ENCODE measurements at regions not wholly inside any gene's neighbourhood (a gene's known extent, or its start where the extent isn't known, plus 50 kb on each side); places are given as distances from the start of the nearest gene placed in this dataset.

DNA sequence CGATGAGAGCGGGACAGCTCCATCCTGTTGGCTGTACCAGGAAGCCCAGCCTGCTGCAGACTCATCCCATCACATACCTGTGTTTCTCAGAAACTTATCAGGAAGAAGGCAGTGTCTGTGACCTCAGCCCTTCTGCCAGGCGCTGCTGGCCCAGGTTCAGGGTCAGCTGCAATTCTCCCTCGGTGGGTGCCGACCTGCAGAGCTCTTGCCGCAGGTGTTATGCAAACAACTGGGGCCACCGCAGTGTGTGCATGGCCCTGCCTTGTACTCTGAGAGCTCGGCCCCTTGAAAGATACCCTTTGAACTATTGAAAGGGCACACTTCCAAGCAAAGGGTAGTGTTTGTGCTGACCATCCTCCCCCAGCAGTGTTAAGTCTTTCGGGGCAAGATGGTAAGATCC is 322.2 kb upstream of the DIO3 start (continued):
- TF ChIP-seq, protein P1, sequence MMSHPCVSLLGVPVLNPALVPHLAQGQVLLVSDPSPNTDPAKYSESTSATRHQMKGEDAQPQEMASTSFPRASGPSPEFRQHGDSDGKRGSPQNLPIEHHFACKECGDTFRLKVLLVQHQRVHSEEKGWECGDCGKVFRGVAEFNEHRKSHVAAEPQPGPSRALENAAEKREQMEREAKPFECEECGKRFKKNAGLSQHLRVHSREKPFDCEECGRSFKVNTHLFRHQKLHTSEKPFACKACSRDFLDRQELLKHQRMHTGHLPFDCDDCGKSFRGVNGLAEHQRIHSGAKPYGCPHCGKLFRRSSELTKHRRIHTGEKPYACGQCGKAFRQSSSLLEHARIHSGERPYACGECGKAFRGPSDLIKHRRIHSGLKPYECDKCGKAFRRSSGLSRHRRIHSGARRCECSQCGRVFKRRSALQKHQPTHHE (CRISPR knock-in tag; IDR thresholded peaks at IDR 0.05; ENCODE audit: borderline replicate concordance): no peak
- TF ChIP-seq RFX1 (IDR thresholded peaks at IDR 0.05): no peak
- TF ChIP-seq, protein P2, sequence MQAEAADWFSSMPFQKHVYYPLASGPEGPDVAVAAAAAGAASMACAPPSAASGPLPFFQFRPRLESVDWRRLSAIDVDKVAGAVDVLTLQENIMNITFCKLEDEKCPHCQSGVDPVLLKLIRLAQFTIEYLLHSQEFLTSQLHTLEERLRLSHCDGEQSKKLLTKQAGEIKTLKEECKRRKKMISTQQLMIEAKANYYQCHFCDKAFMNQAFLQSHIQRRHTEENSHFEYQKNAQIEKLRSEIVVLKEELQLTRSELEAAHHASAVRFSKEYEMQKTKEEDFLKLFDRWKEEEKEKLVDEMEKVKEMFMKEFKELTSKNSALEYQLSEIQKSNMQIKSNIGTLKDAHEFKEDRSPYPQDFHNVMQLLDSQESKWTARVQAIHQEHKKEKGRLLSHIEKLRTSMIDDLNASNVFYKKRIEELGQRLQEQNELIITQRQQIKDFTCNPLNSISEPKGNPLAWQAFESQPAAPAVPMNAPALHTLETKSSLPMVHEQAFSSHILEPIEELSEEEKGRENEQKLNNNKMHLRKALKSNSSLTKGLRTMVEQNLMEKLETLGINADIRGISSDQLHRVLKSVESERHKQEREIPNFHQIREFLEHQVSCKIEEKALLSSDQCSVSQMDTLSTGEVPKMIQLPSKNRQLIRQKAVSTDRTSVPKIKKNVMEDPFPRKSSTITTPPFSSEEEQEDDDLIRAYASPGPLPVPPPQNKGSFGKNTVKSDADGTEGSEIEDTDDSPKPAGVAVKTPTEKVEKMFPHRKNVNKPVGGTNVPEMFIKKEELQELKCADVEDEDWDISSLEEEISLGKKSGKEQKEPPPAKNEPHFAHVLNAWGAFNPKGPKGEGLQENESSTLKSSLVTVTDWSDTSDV (CRISPR knock-in tag; IDR thresholded peaks at IDR 0.05): no peak
- TF ChIP-seq NR2F1 (CRISPR knock-in tag; IDR thresholded peaks at IDR 0.05): peak; percentile 53 to 89; a peak in 3 of 4 replicates
- TF ChIP-seq ESRRA (CRISPR knock-in tag; IDR thresholded peaks at IDR 0.05; ENCODE audit: low read depth): peak; percentile 64; the same call in 1 of the 2 replicates
- TF ChIP-seq RELA (CRISPR knock-in tag; IDR thresholded peaks at IDR 0.05): no peak
- TF ChIP-seq BRCA1 (CRISPR knock-in tag; IDR thresholded peaks at IDR 0.05): no peak
- peak; percentile 91 for TF ChIP-seq HDAC1 (CRISPR knock-in tag; IDR thresholded peaks at IDR 0.05)
- no peak for TF ChIP-seq ZKSCAN5 (CRISPR knock-in tag; IDR thresholded peaks at IDR 0.05)
- TF ChIP-seq, protein P3, sequence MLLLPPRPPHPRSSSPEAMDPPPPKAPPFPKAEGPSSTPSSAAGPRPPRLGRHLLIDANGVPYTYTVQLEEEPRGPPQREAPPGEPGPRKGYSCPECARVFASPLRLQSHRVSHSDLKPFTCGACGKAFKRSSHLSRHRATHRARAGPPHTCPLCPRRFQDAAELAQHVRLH (CRISPR knock-in tag; IDR thresholded peaks at IDR 0.05; ENCODE audit: borderline replicate concordance, low read depth): no peak; the same call in 1 of the 2 replicates
- 0 out of 2 replicates have a peak, but pooled peaks have one; percentile 36 for TF ChIP-seq MXD4 (CRISPR knock-in tag; IDR thresholded peaks at IDR 0.05)
- TF ChIP-seq, protein P4, sequence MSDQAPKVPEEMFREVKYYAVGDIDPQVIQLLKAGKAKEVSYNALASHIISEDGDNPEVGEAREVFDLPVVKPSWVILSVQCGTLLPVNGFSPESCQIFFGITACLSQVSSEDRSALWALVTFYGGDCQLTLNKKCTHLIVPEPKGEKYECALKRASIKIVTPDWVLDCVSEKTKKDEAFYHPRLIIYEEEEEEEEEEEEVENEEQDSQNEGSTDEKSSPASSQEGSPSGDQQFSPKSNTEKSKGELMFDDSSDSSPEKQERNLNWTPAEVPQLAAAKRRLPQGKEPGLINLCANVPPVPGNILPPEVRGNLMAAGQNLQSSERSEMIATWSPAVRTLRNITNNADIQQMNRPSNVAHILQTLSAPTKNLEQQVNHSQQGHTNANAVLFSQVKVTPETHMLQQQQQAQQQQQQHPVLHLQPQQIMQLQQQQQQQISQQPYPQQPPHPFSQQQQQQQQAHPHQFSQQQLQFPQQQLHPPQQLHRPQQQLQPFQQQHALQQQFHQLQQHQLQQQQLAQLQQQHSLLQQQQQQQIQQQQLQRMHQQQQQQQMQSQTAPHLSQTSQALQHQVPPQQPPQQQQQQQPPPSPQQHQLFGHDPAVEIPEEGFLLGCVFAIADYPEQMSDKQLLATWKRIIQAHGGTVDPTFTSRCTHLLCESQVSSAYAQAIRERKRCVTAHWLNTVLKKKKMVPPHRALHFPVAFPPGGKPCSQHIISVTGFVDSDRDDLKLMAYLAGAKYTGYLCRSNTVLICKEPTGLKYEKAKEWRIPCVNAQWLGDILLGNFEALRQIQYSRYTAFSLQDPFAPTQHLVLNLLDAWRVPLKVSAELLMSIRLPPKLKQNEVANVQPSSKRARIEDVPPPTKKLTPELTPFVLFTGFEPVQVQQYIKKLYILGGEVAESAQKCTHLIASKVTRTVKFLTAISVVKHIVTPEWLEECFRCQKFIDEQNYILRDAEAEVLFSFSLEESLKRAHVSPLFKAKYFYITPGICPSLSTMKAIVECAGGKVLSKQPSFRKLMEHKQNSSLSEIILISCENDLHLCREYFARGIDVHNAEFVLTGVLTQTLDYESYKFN (CRISPR knock-in tag; conservative IDR thresholded peaks at IDR 0.05): peak; percentile 88
- TF ChIP-seq ZNF263 (CRISPR knock-in tag; IDR thresholded peaks at IDR 0.05): no peak
- peak; percentile 94 for TF ChIP-seq RXRA (CRISPR knock-in tag; IDR thresholded peaks at IDR 0.05)
- no peak for TF ChIP-seq MAFG (CRISPR knock-in tag; IDR thresholded peaks at IDR 0.05)
- no peak for TF ChIP-seq MEF2D (CRISPR knock-in tag; IDR thresholded peaks at IDR 0.05)
- peak; percentile 86 for TF ChIP-seq NCOA2 (CRISPR knock-in tag; IDR thresholded peaks at IDR 0.05)
- TF ChIP-seq GTF2F1 (IDR thresholded peaks at IDR 0.05; ENCODE audit: low read length): no peak
- TF ChIP-seq, protein P5, sequence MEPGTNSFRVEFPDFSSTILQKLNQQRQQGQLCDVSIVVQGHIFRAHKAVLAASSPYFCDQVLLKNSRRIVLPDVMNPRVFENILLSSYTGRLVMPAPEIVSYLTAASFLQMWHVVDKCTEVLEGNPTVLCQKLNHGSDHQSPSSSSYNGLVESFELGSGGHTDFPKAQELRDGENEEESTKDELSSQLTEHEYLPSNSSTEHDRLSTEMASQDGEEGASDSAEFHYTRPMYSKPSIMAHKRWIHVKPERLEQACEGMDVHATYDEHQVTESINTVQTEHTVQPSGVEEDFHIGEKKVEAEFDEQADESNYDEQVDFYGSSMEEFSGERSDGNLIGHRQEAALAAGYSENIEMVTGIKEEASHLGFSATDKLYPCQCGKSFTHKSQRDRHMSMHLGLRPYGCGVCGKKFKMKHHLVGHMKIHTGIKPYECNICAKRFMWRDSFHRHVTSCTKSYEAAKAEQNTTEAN (CRISPR knock-in tag; conservative IDR thresholded peaks at IDR 0.05): 0 out of 2 replicates have a peak, but pooled peaks have one; percentile 56
- TF ChIP-seq, protein P6, sequence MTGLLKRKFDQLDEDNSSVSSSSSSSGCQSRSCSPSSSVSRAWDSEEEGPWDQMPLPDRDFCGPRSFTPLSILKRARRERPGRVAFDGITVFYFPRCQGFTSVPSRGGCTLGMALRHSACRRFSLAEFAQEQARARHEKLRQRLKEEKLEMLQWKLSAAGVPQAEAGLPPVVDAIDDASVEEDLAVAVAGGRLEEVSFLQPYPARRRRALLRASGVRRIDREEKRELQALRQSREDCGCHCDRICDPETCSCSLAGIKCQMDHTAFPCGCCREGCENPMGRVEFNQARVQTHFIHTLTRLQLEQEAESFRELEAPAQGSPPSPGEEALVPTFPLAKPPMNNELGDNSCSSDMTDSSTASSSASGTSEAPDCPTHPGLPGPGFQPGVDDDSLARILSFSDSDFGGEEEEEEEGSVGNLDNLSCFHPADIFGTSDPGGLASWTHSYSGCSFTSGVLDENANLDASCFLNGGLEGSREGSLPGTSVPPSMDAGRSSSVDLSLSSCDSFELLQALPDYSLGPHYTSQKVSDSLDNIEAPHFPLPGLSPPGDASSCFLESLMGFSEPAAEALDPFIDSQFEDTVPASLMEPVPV (CRISPR knock-in tag; IDR thresholded peaks at IDR 0.05): no peak
